CD8-positive, alpha-beta memory T cell (primary cell): ENCODE measurements at regions not wholly inside any gene's neighbourhood (a gene's known extent, or its start where the extent isn't known, plus 50 kb on each side); places are given as distances from the start of the nearest gene placed in this dataset.
A peak's percentile ranks its signal among the peaks of the same experiment; 100 is the strongest.

ENCODE experiments used
- CTCF ChIA-PET: fragments of 350-600 bp; sonication (Branson Sonifier 250); formaldehyde crosslinking; loops from one replicate; lab custom pipeline; 2021; ENCODE audit warnings: antibody characterized with exemption; lab: Charles Lee
- POLR2A ChIA-PET: fragments of 350-600 bp; sonication (Branson Sonifier 250); formaldehyde crosslinking; loops from one replicate; lab custom pipeline; 2021; ENCODE audit warnings: antibody characterized with exemption; lab: Charles Lee
- DNase-seq, 5 donors: peaks; one replicate each; pipeline versions ENCODE4 v3.0.0 to v3.0.0-alpha.2; 2020 to 2022; ENCODE audit warnings: mixed read lengths in 1 of 5
- H3K27ac ChIP-seq: one replicate; pipeline ENCODE4 v1.7.0; 2013; ENCODE audit warnings: low read depth, mild to moderate bottlenecking, low read length, moderate library complexity
- H3K27me3 ChIP-seq: 2 replicates; pipeline ENCODE4 v1.7.0; 2013; ENCODE audit warnings: low read length, mild to moderate bottlenecking; ENCODE audit not compliant: insufficient read depth, poor library complexity, severe bottlenecking
- H3K36me3 ChIP-seq: 2 replicates; pipeline ENCODE4 v1.7.0; 2013; ENCODE audit warnings: mild to moderate bottlenecking, low read length, moderate library complexity; ENCODE audit not compliant: insufficient read depth
- H3K4me1 ChIP-seq: 2 replicates; pipeline ENCODE4 v1.7.0; 2013; ENCODE audit warnings: mild to moderate bottlenecking, low read length, moderate library complexity; ENCODE audit not compliant: insufficient read depth
- H3K4me3 ChIP-seq: 2 replicates; pipeline ENCODE4 v1.7.0; 2013; ENCODE audit warnings: mild to moderate bottlenecking, low read length
- H3K9me3 ChIP-seq: 2 replicates; pipeline ENCODE4 v1.7.0; 2013; ENCODE audit warnings: mild to moderate bottlenecking, low read length
- H3K27ac Mint-ChIP-seq, 8 donors: one replicate each; pipeline ENCODE4 v1.8.0; 2020 to 2021; ENCODE audit warnings: mixed read lengths in 8 of 8, mild to moderate bottlenecking in 6 of 8, inconsistent platforms in 3 of 8, moderate library complexity in 3 of 8
- H3K27me3 Mint-ChIP-seq, 2 donors: one replicate each; pipeline ENCODE4 v1.8.0; 2020 to 2021; ENCODE audit warnings: mixed read lengths in 2 of 2, mild to moderate bottlenecking in 1 of 2, moderate library complexity in 1 of 2
- H3K36me3 Mint-ChIP-seq, 3 donors: one replicate each; pipeline ENCODE4 v1.8.0; 2020 to 2021; ENCODE audit warnings: mixed read lengths in 3 of 3, inconsistent platforms in 1 of 3, mild to moderate bottlenecking in 1 of 3
- H3K4me1 Mint-ChIP-seq, 3 donors: one replicate each; pipeline ENCODE4 v1.8.0; 2020 to 2021; ENCODE audit warnings: mixed read lengths in 3 of 3, inconsistent platforms in 1 of 3, mild to moderate bottlenecking in 1 of 3
- H3K4me3 Mint-ChIP-seq, 7 donors: one replicate each; pipeline ENCODE4 v1.8.0; 2020 to 2021; ENCODE audit warnings: mixed read lengths in 7 of 7, mild to moderate bottlenecking in 6 of 7, moderate library complexity in 4 of 7, inconsistent platforms in 2 of 7
- H3K9me3 Mint-ChIP-seq, 5 donors: one replicate each; pipeline ENCODE4 v1.8.0; 2020 to 2022; ENCODE audit warnings: mixed read lengths in 5 of 5, mild to moderate bottlenecking in 3 of 5, moderate library complexity in 2 of 5, inconsistent platforms in 1 of 5

DNA sequence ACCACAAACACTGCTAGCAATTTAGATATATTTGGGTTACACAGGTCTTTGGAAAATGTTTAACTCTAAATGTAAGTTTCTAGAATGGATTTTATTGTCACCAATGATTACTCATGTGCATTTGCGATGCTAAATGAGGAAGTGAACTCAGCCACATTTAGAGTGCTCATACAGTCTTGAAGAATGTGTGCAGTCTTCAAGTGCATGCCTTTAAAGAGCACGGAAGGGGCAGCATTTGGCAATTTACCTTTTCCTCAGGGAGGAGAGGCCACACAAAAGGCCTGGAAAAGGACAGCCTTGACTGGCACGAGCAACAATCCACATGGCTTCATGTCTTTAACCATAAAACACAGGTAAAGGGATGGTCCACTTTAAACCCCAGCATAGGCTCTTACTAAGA lies 78.5 kb upstream of the STK17B start:
- DNase-seq, result no peak
- Histone ChIP-seq H3K27ac (no peak overlapping the region), H3K9me3 (no peaks in the 10 kb centered on the region), H3K36me3 (no peaks in the 10 kb centered on the region), H3K4me1 (peaks cover 46% of the 10 kb centered on the region), H3K4me3 (no peak overlapping the region), H3K27me3 (no peaks in the 10 kb centered on the region)
- Mint-ChIP-seq H3K27me3 (no peaks in the 10 kb centered on the region), H3K36me3 (peaks cover 0 to 1% (median 0%) of the 10 kb centered on the region in 3 donors), H3K9me3 (no peaks in the 10 kb centered on the region), H3K4me1 (peaks cover 47 to 69% (median 65%) of the 10 kb centered on the region in 3 donors), H3K4me3 (peak overlapping the region in 1 of 7 donors; percentile 6), H3K27ac (peak overlapping the region in 6 of 8 donors; percentile 5 to 72 (median 44))
- POLR2A ChIA-PET, result no interaction called here
- CTCF ChIA-PET, result interaction anchor here (1.0 to 1.5 kb wide), 3 partner anchors 9 to 106 kb away, joined by 3 to 4 read pairs (median 4); no protein-coding TSS in a partner anchor

DNA sequence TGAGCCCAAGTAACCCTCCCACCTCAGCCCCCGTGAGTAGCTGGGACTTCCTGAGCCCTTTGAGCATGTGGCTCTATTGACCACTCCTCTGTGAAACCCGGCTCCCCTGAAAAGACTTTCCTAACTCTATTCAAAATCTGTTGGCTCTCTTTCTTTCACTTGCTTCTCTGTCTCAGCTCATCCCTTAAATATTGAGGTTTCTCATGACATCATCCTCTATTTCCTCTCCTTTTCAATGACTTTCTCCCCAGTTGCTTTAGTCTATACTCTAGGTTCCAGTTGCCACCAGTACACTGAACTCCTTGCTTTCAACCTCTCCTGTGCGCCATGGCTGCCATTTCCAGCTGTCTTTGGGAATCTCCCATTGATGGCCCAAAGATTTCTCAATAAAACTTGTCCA lies 79.8 kb upstream of the STK17B start:
- H3K4me3 ChIP-seq, result no peak overlapping the region
- H3K36me3 ChIP-seq, result no peaks in the 10 kb centered on the region
- H3K27me3 ChIP-seq, result no peaks in the 10 kb centered on the region
- no peaks in the 10 kb centered on the region for H3K9me3 ChIP-seq
- Mint-ChIP-seq H3K4me3 (no peak overlapping the region), H3K4me1 (peaks cover 45 to 62% (median 59%) of the 10 kb centered on the region in 3 donors), H3K27me3 (no peaks in the 10 kb centered on the region), H3K9me3 (no peaks in the 10 kb centered on the region), H3K27ac (peak overlapping the region in 2 of 8 donors; percentile 52 to 63), H3K36me3 (peaks cover 0 to 1% (median 0%) of the 10 kb centered on the region in 3 donors)
- CTCF ChIA-PET, result interaction anchor here (0.7 to 1.5 kb wide), 3 partner anchors 8 to 173 kb away, joined by 3 to 6 read pairs (median 3); no protein-coding TSS in a partner anchor
- no peak overlapping the region for H3K27ac ChIP-seq
- peaks cover 44% of the 10 kb centered on the region for H3K4me1 ChIP-seq
- POLR2A ChIA-PET, result no interaction called here
- DNase-seq, result no peak

DNA sequence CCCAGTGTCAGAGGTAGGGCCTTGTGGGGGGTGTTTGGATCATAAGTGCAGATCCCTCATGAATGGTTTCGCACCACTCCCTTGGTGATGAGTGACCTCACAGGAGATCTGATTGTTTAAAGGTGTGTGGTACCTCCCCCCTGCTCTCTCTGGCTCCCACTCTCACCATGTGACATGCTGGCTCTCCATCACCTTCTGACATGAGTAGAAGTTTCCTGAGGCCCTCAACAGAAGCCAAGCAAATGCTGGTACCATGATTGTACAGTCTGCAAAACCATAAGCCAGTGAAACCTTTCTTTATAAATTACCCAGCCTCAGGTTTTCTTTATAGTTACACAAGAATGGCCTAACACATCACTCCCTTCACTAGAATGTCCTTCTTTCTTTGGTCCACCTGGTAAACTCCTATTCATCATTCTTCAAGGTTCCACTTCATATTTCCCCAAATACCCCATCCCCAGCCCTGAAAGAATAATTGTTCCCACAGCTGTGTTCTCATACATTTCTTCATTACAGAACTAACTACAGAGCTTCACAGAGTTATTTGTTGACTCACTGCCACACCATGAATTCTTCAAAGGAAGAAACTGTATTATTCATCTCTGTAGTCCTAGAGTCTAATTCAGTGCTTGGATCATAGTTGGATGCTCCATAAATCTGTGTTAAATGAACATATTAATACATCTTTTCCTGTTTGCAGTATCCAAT lies 81.2 kb upstream of the STK17B start:
- Mint-ChIP-seq H3K27ac (peak overlapping the region in 2 of 8 donors; percentile 1 to 10), H3K4me1 (peaks cover 52 to 70% (median 69%) of the 10 kb centered on the region in 3 donors), H3K27me3 (no peaks in the 10 kb centered on the region), H3K4me3 (no peak overlapping the region), H3K9me3 (no peaks in the 10 kb centered on the region), H3K36me3 (peaks cover 0 to 1% (median 0%) of the 10 kb centered on the region in 3 donors)
- Histone ChIP-seq H3K4me3 (no peak overlapping the region), H3K9me3 (no peaks in the 10 kb centered on the region), H3K36me3 (no peaks in the 10 kb centered on the region), H3K4me1 (peaks cover 40% of the 10 kb centered on the region), H3K27me3 (no peaks in the 10 kb centered on the region), H3K27ac (no peak overlapping the region)
- no peak for DNase-seq
- ChIA-PET CTCF (interaction anchor here (0.8 to 1.2 kb wide), 3 partner anchors 11 to 184 kb away, joined by 3 read pairs; partner anchors contain the start of gene DNAH7), POLR2A (interaction anchor here (0.5 kb wide), 1 partner anchor 14 kb away, joined by 3 read pairs; no protein-coding TSS in a partner anchor)

DNA sequence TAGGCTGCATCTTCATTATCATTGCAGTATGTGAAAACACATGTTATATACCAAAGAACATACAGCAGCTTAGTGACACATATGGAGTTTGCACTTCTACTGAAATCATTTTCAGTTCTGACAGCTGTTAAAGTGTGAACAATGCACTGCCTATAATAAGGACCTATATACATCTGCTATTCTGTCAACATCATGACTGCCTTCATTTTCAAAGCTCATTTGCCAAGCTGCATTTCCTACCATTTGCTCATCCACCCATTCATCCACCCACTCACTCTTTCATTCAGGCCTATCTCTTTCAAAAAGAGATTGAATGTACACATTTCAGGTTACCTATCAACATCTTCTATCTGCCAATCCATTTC lies 81.7 kb upstream of the STK17B start:
- Mint-ChIP-seq H3K4me3 (no peak overlapping the region), H3K36me3 (peaks cover 0 to 1% (median 0%) of the 10 kb centered on the region in 3 donors), H3K27ac (peak overlapping the region in 3 of 8 donors; percentile 1 to 18 (median 3)), H3K9me3 (no peaks in the 10 kb centered on the region), H3K4me1 (peaks cover 48 to 70% (median 69%) of the 10 kb centered on the region in 3 donors), H3K27me3 (no peaks in the 10 kb centered on the region)
- H3K27ac ChIP-seq, result no peak overlapping the region
- no peak overlapping the region for H3K4me3 ChIP-seq
- no peaks in the 10 kb centered on the region for H3K36me3 ChIP-seq
- no peaks in the 10 kb centered on the region for H3K9me3 ChIP-seq
- no peaks in the 10 kb centered on the region for H3K27me3 ChIP-seq
- peaks cover 35% of the 10 kb centered on the region for H3K4me1 ChIP-seq
- CTCF ChIA-PET, result interaction anchor here (1.2 kb wide), 1 partner anchor 23 kb away, joined by 3 read pairs; no protein-coding TSS in a partner anchor
- POLR2A ChIA-PET, result interaction anchor here (0.5 kb wide), 1 partner anchor 15 kb away, joined by 3 read pairs; no protein-coding TSS in a partner anchor
- DNase-seq, result no peak

DNA sequence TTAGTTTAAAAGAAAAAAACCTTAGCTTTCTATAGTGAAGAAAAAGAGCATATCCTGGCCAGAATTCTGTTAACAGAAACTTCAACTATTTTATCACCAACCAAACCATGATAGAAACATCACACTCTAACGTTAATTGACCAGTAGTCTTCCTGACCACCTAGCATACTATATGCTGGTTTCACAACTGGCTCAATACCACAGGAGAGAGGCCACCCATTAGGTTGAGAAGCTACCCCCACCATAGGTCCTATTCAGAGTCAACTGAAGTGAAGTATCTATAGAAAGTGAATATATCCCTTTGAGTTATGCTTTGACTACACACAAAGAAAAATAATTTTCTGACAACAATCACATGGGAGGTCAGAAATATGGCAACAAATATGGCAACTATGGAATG lies 85.2 kb upstream of the STK17B start:
- Mint-ChIP-seq H3K4me1 (peaks cover 39 to 65% (median 63%) of the 10 kb centered on the region in 3 donors), H3K9me3 (no peaks in the 10 kb centered on the region), H3K4me3 (no peak overlapping the region), H3K27ac (no peak overlapping the region), H3K27me3 (no peaks in the 10 kb centered on the region), H3K36me3 (peaks cover 0 to 1% (median 0%) of the 10 kb centered on the region in 3 donors)
- Histone ChIP-seq H3K27ac (no peak overlapping the region), H3K36me3 (no peaks in the 10 kb centered on the region), H3K4me1 (peaks cover 32% of the 10 kb centered on the region), H3K9me3 (no peaks in the 10 kb centered on the region), H3K4me3 (no peak overlapping the region), H3K27me3 (no peaks in the 10 kb centered on the region)
- ChIA-PET CTCF (interaction anchor here (0.7 to 1.1 kb wide), 3 partner anchors 16 to 80 kb away, joined by 3 read pairs; no protein-coding TSS in a partner anchor), POLR2A (interaction anchor here (1.3 kb wide), 1 partner anchor 20 kb away, joined by 3 read pairs; no protein-coding TSS in a partner anchor)
- no peak for DNase-seq

DNA sequence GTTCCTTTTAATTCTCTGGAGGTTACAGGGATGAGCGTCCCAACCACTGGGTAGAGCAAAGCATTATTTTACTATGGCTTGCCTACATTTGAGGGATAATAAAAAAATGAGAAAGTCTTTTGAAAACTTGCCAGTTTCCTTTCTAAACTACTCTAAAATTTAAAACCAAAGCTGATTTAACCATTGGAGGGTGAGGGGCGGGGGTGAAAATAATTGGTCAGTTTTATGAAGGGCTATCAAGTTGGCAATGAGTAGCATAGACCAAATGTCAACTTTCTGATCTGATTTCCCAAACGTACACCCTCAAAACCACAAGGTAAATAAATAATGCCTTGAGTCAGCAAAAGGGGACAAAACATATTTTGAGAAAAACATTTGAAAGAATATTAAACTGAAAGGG lies 85.7 kb upstream of the STK17B start:
- Mint-ChIP-seq H3K27ac (no peak overlapping the region), H3K4me1 (peaks cover 39 to 65% (median 64%) of the 10 kb centered on the region in 3 donors), H3K4me3 (no peak overlapping the region), H3K36me3 (peaks cover 0 to 1% (median 0%) of the 10 kb centered on the region in 3 donors), H3K9me3 (no peaks in the 10 kb centered on the region), H3K27me3 (no peaks in the 10 kb centered on the region)
- POLR2A ChIA-PET, result interaction anchor here (1.3 kb wide), 1 partner anchor 19 kb away, joined by 3 read pairs; no protein-coding TSS in a partner anchor
- H3K4me1 ChIP-seq, result peaks cover 36% of the 10 kb centered on the region
- H3K36me3 ChIP-seq, result no peaks in the 10 kb centered on the region
- H3K4me3 ChIP-seq, result no peak overlapping the region
- no peaks in the 10 kb centered on the region for H3K9me3 ChIP-seq
- DNase-seq, result no peak
- no peaks in the 10 kb centered on the region for H3K27me3 ChIP-seq
- CTCF ChIA-PET, result interaction anchor here (1.0 to 1.1 kb wide), 2 partner anchors 17 to 19 kb away, joined by 3 read pairs; no protein-coding TSS in a partner anchor
- no peak overlapping the region for H3K27ac ChIP-seq

DNA sequence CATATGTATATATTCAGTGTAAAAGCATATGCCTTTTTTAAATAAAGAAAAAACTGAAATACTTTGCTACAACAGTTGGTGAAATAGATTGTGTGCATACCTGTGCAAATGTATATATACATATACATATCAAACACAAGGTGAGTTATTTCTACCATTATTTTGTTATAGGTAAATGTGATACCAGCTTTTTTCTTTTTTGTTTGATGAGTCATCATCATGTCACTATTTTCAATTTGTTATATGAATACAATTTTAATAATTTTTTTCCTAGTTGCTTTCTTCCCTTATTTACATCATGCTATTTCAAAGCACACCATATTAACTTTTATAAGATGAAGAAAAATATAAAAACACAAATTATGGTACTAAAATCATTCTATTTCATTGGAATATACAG lies 87.0 kb upstream of the STK17B start:
- H3K4me3 Mint-ChIP-seq, result no peak overlapping the region
- no peak for DNase-seq
- H3K27me3 ChIP-seq, result no peaks in the 10 kb centered on the region
- no peaks in the 10 kb centered on the region for H3K27me3 Mint-ChIP-seq
- H3K4me1 Mint-ChIP-seq, result peaks cover 44 to 68% (median 64%) of the 10 kb centered on the region in 3 donors
- H3K27ac ChIP-seq, result no peak overlapping the region
- no peak overlapping the region for H3K4me3 ChIP-seq
- H3K36me3 ChIP-seq, result no peaks in the 10 kb centered on the region
- no peaks in the 10 kb centered on the region for H3K9me3 Mint-ChIP-seq
- peaks cover 49% of the 10 kb centered on the region for H3K4me1 ChIP-seq
- no peaks in the 10 kb centered on the region for H3K9me3 ChIP-seq
- ChIA-PET CTCF (interaction anchor here (0.7 to 2.3 kb wide), 4 partner anchors 11 to 20 kb away, joined by 3 to 13 read pairs (median 4); no protein-coding TSS in a partner anchor), POLR2A (interaction anchor here (0.6 to 1.9 kb wide), 3 partner anchors 11 to 18 kb away, joined by 3 to 5 read pairs (median 3); no protein-coding TSS in a partner anchor)
- no peaks in the 10 kb centered on the region for H3K36me3 Mint-ChIP-seq
- no peak overlapping the region for H3K27ac Mint-ChIP-seq
